ENCODE measurements at regions not wholly inside any gene's neighbourhood (a gene's known extent, or its start where the extent isn't known, plus 50 kb on each side); places are given as distances from the start of the nearest gene placed in this dataset.

DNA sequence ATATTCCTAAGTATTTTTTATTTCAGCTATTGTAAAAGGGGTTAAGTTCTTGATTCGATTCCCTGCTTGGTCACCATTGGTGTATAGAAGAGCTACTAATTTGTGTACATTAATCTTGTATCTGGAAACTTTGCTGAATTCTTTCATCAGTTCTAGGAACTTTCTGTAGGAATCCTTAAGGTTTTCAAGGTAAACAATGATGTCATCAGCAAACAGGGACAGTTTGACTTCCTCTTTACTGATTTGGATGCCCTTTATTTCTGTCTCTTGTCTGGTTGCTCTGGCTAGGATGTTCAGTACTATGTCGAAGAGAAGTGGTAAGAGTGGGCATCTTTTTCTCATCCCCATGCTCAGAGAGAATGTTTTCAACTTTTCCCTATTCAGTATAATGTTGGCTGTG is 252.7 kb downstream of the NR4A2 start:
- no peaks in the 10 kb centered on the region for H3K9me3 ChIP-seq (ENCODE audit: severe bottlenecking)
- H3K27me3 ChIP-seq (ENCODE audit: insufficient read depth, poor library complexity, severe bottlenecking), result no peaks in the 10 kb centered on the region
- TF ChIP-seq, protein P1, sequence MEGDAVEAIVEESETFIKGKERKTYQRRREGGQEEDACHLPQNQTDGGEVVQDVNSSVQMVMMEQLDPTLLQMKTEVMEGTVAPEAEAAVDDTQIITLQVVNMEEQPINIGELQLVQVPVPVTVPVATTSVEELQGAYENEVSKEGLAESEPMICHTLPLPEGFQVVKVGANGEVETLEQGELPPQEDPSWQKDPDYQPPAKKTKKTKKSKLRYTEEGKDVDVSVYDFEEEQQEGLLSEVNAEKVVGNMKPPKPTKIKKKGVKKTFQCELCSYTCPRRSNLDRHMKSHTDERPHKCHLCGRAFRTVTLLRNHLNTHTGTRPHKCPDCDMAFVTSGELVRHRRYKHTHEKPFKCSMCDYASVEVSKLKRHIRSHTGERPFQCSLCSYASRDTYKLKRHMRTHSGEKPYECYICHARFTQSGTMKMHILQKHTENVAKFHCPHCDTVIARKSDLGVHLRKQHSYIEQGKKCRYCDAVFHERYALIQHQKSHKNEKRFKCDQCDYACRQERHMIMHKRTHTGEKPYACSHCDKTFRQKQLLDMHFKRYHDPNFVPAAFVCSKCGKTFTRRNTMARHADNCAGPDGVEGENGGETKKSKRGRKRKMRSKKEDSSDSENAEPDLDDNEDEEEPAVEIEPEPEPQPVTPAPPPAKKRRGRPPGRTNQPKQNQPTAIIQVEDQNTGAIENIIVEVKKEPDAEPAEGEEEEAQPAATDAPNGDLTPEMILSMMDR (IDR thresholded peaks at IDR 0.05; ENCODE audit: poor library complexity, severe bottlenecking), result no peak
- H3K36me3 ChIP-seq (ENCODE audit: low read depth), result no peaks in the 10 kb centered on the region
- peaks cover 8% of the 10 kb centered on the region for H3K4me1 ChIP-seq (ENCODE audit: insufficient read depth, poor library complexity, severe bottlenecking)
- no peak for ATAC-seq (ENCODE audit: low read depth)
- H3K27ac ChIP-seq (ENCODE audit: poor library complexity, severe bottlenecking), result no peak overlapping the region
- DNase-seq (ENCODE audit: low spot score), result no peak
- H3K4me3 ChIP-seq (ENCODE audit: severe bottlenecking), result no peak overlapping the region

DNA sequence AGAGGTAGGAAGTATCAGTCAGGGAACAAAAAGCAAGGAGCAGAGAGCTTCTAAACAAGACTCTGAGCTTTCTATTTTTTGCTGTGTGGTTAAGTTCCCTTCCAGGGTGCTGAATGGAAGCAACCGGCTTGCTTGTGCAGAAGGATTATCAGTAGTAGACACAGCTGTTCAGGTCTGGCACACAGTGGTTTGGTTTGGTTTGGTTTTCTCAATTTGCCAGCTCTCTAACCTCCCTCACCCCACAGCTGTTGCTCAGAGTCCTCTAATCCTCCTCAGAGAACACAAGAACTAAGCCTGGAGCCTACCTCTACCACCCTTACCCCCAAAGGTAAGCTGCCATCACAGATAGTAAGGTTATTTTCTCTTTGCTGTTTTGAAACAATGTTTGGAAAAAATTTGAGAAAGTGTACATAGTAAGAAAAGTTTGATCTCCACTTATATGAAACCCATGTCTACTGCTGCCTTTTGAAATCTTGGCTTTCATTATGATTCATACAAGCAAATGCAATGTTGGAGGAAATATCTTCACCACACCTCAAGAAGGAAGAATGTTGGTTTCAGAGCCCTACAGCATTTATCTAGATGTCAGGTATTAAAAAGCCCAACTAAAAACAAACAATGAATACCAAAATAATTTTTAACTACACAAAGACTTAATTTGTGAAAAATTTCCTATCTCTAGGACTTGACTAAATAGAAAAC is 255.3 kb downstream of the NR4A2 start:
- Histone ChIP-seq H3K27me3 (ENCODE audit: insufficient read depth, poor library complexity, severe bottlenecking) (no peaks in the 10 kb centered on the region), H3K9me3 (ENCODE audit: severe bottlenecking) (no peaks in the 10 kb centered on the region), H3K4me3 (ENCODE audit: severe bottlenecking) (no peak overlapping the region), H3K27ac (ENCODE audit: poor library complexity, severe bottlenecking) (no peak overlapping the region), H3K4me1 (ENCODE audit: insufficient read depth, poor library complexity, severe bottlenecking) (no peaks in the 10 kb centered on the region), H3K36me3 (ENCODE audit: low read depth) (no peaks in the 10 kb centered on the region)
- DNase-seq (ENCODE audit: low spot score) (no peak), ATAC-seq (ENCODE audit: low read depth) (peak; percentile 36; the same call in 2 of the 3 replicates)
- TF ChIP-seq, protein P1 (IDR thresholded peaks at IDR 0.05; ENCODE audit: poor library complexity, severe bottlenecking), result no peak

DNA sequence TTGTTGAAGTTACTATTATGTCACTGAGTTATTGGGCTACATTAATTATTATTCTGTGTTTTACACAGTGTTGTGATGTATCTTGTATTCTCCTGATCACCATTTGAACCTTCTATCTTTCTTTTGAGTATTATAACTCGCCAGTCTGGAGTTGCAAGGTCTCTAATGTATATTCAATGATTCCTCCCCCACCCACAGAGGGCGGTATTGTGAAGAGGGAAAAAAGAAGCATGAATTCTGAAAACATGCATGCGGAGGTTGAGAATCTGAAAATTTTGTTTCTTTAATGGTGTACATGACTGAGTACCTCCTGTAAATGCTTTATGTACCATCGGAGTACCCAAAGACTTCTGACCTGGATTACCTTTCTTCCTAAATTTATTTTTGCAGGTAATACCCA is 266.6 kb downstream of the NR4A2 start:
- Histone ChIP-seq H3K36me3 (ENCODE audit: low read depth) (no peaks in the 10 kb centered on the region), H3K4me1 (ENCODE audit: insufficient read depth, poor library complexity, severe bottlenecking) (peaks cover 14% of the 10 kb centered on the region), H3K27me3 (ENCODE audit: insufficient read depth, poor library complexity, severe bottlenecking) (no peaks in the 10 kb centered on the region), H3K9me3 (ENCODE audit: severe bottlenecking) (no peaks in the 10 kb centered on the region), H3K4me3 (ENCODE audit: severe bottlenecking) (no peak overlapping the region), H3K27ac (ENCODE audit: poor library complexity, severe bottlenecking) (no peak overlapping the region)
- ATAC-seq (ENCODE audit: low read depth) (no peak), DNase-seq (ENCODE audit: low spot score) (no peak)
- TF ChIP-seq, protein P1 (IDR thresholded peaks at IDR 0.05; ENCODE audit: poor library complexity, severe bottlenecking), result peak; percentile 37

DNA sequence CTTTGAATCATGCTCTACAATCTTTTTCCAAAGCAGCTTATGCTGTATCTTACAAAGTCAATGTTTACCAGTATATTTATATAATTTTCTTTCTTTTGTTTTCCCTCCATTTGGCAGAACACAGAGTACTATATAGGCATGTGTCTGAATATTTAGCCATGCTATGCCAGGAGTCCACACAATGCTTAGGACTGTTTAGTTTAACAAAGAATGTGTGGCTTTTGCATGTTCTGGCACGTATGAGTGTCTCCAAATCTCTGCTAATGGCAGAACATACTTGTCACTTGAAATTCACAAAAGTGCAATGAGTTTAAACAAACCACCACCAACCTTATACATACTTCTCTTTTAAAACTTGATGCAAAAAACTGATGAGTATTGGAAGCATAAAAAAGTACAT is 268.0 kb downstream of the NR4A2 start:
- no peaks in the 10 kb centered on the region for H3K36me3 ChIP-seq (ENCODE audit: low read depth)
- H3K4me1 ChIP-seq (ENCODE audit: insufficient read depth, poor library complexity, severe bottlenecking), result peaks cover 14% of the 10 kb centered on the region
- TF ChIP-seq, protein P1 (IDR thresholded peaks at IDR 0.05; ENCODE audit: poor library complexity, severe bottlenecking), result no peak
- H3K27ac ChIP-seq (ENCODE audit: poor library complexity, severe bottlenecking), result no peak overlapping the region
- DNase-seq (ENCODE audit: low spot score), result no peak
- no peaks in the 10 kb centered on the region for H3K9me3 ChIP-seq (ENCODE audit: severe bottlenecking)
- H3K27me3 ChIP-seq (ENCODE audit: insufficient read depth, poor library complexity, severe bottlenecking), result no peaks in the 10 kb centered on the region
- peak; percentile 67; the same call in 2 of the 3 replicates for ATAC-seq (ENCODE audit: low read depth)
- H3K4me3 ChIP-seq (ENCODE audit: severe bottlenecking), result no peak overlapping the region

DNA sequence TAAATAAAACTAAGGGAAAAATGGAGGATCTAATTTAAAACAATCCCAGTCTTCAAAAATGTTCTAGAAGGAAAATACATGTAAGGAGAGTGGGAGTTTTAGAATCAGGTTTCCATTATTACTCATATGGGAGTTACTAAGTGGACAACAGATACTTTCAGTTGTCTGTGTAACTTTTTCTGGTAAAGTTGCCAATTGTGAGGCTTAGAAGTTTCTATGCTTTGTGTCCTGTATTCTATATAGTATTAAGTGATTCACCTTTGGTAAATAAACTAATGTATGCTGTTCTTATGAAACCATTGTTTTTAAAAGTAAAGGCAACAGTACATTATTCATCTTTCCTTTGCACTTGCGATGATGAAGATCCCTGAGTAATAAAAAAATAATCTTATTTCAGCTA is 274.9 kb downstream of the NR4A2 start:
- ATAC-seq (ENCODE audit: low read depth), result peak; percentile 97
- H3K4me1 ChIP-seq (ENCODE audit: insufficient read depth, poor library complexity, severe bottlenecking), result peaks cover 14% of the 10 kb centered on the region
- TF ChIP-seq, protein P1 (IDR thresholded peaks at IDR 0.05; ENCODE audit: poor library complexity, severe bottlenecking), result no peak

More for the DNA sequence above, 274.9 kb downstream of the NR4A2 start:
- no peak for DNase-seq (ENCODE audit: low spot score)
- Histone ChIP-seq H3K9me3 (ENCODE audit: severe bottlenecking) (no peaks in the 10 kb centered on the region), H3K27ac (ENCODE audit: poor library complexity, severe bottlenecking) (peak overlapping the region; percentile 41), H3K36me3 (ENCODE audit: low read depth) (no peaks in the 10 kb centered on the region), H3K4me3 (ENCODE audit: severe bottlenecking) (no peak overlapping the region), H3K27me3 (ENCODE audit: insufficient read depth, poor library complexity, severe bottlenecking) (no peaks in the 10 kb centered on the region)
